A549 (cell line): ENCODE measurements at regions not wholly inside any gene's neighbourhood (a gene's known extent, or its start where the extent isn't known, plus 50 kb on each side); places are given as distances from the start of the nearest gene placed in this dataset.

Source experiments
- CEBPB ChIP-seq, 2 experiments: fragments of >200 bp in 1 of 2; sonication (Bioruptor Twin) in 1 of 2; formaldehyde crosslinking in 1 of 2; IDR thresholded peaks; 2 replicates each; pipeline ENCODE4 v1.6.1; 2012 to 2016
- EP300 ChIP-seq, 2 experiments: fragments of >200 bp; sonication (Bioruptor Twin); formaldehyde crosslinking; IDR thresholded peaks; 2 replicates in 1 of 2; 3 replicates in 1 of 2; pipeline ENCODE4 v1.6.1; 2016 to 2017
- FOSL2 ChIP-seq, 2 experiments: fragments of 450-650 bp in 1 of 2; fragments of >200 bp in 1 of 2; sonication (Bioruptor Twin) in 1 of 2; formaldehyde crosslinking; IDR thresholded peaks; 2 replicates each; pipeline versions ENCODE4 v1.5.0 to v1.6.1; 2016 to 2020; ENCODE audit warnings: mild to moderate bottlenecking in 1 of 2, moderate library complexity in 1 of 2
- HEYL ChIP-seq: fragments of 250-450 bp; sonication (Bioruptor Pico); IDR thresholded peaks from 2 replicates; pipeline ENCODE4 v1.8.0; 2021; ENCODE audit warnings: mild to moderate bottlenecking, moderate library complexity
- MAZ ChIP-seq: fragments of 150-350 bp; IDR thresholded peaks from 2 replicates; pipeline ENCODE4 v1.6.1; 2014; ENCODE audit warnings: antibody characterized with exemption, low read depth, low read length, borderline replicate concordance
- POLR2A ChIP-seq: IDR thresholded peaks from 2 replicates; pipeline ENCODE4 v1.6.1; 2012; ENCODE audit warnings: mild to moderate bottlenecking, low read length
- SMC3 ChIP-seq: fragments of >200 bp; sonication (Bioruptor Twin); formaldehyde crosslinking; IDR thresholded peaks from 3 replicates; pipeline ENCODE4 v1.6.1; 2018; ENCODE audit warnings: inconsistent platforms
- TF ChIP-seq, protein P1 (sequence below): fragments of 200-600 bp; sonication (generic); IDR thresholded peaks from 2 replicates; pipeline ENCODE4 v1.6.1; 2016; ENCODE audit warnings: antibody characterized with exemption, mild to moderate bottlenecking, moderate library complexity
- TF ChIP-seq, protein P2 (sequence below): fragments of >200 bp; sonication (Bioruptor Twin); formaldehyde crosslinking; IDR thresholded peaks from 3 replicates; pipeline ENCODE4 v1.5.1; 2016
- TF ChIP-seq, protein P3 (sequence below): IDR thresholded peaks from 2 replicates; pipeline ENCODE4 v1.6.1; 2012

DNA sequence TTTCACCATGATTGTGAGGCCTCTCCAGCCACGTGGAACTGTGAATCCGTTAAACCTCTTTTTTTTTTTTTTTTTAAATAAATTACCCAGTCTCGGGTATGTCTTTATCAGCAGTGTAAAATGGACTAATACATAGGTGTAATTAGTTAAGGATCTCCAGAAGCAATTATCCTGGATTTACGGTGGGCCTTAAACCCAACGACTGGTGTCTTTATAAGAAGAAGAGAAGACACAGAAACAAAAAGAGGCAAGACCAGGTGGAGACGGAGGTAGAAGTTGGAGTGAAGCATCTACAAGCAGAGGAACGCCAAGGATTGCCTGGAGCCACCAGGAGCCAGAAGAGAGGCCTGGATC, 114.6 kb upstream of the MAP1LC3B2 start:
- TF ChIP-seq SMC3 (no peak), HEYL (CRISPR knock-in tag) (no peak), FOSL2 (IDR thresholded peaks at IDR 0.05) (no peak), FOSL2 (CRISPR knock-in tag; IDR thresholded peaks at IDR 0.05) (no peak), CEBPB (IDR thresholded peaks at IDR 0.05) (no peak), MAZ (no peak), EP300 (IDR thresholded peaks at IDR 0.05) (no peak), POLR2A (no peak)
- TF ChIP-seq, protein P1, sequence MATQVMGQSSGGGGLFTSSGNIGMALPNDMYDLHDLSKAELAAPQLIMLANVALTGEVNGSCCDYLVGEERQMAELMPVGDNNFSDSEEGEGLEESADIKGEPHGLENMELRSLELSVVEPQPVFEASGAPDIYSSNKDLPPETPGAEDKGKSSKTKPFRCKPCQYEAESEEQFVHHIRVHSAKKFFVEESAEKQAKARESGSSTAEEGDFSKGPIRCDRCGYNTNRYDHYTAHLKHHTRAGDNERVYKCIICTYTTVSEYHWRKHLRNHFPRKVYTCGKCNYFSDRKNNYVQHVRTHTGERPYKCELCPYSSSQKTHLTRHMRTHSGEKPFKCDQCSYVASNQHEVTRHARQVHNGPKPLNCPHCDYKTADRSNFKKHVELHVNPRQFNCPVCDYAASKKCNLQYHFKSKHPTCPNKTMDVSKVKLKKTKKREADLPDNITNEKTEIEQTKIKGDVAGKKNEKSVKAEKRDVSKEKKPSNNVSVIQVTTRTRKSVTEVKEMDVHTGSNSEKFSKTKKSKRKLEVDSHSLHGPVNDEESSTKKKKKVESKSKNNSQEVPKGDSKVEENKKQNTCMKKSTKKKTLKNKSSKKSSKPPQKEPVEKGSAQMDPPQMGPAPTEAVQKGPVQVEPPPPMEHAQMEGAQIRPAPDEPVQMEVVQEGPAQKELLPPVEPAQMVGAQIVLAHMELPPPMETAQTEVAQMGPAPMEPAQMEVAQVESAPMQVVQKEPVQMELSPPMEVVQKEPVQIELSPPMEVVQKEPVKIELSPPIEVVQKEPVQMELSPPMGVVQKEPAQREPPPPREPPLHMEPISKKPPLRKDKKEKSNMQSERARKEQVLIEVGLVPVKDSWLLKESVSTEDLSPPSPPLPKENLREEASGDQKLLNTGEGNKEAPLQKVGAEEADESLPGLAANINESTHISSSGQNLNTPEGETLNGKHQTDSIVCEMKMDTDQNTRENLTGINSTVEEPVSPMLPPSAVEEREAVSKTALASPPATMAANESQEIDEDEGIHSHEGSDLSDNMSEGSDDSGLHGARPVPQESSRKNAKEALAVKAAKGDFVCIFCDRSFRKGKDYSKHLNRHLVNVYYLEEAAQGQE: no peak
- TF ChIP-seq, protein P2, sequence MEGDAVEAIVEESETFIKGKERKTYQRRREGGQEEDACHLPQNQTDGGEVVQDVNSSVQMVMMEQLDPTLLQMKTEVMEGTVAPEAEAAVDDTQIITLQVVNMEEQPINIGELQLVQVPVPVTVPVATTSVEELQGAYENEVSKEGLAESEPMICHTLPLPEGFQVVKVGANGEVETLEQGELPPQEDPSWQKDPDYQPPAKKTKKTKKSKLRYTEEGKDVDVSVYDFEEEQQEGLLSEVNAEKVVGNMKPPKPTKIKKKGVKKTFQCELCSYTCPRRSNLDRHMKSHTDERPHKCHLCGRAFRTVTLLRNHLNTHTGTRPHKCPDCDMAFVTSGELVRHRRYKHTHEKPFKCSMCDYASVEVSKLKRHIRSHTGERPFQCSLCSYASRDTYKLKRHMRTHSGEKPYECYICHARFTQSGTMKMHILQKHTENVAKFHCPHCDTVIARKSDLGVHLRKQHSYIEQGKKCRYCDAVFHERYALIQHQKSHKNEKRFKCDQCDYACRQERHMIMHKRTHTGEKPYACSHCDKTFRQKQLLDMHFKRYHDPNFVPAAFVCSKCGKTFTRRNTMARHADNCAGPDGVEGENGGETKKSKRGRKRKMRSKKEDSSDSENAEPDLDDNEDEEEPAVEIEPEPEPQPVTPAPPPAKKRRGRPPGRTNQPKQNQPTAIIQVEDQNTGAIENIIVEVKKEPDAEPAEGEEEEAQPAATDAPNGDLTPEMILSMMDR: no peak
- TF ChIP-seq, protein P3, sequence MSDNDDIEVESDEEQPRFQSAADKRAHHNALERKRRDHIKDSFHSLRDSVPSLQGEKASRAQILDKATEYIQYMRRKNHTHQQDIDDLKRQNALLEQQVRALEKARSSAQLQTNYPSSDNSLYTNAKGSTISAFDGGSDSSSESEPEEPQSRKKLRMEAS: no peak
